G401 (cell line): ENCODE measurements at regions not wholly inside any gene's neighbourhood (a gene's known extent, or its start where the extent isn't known, plus 50 kb on each side); places are given as distances from the start of the nearest gene placed in this dataset.

Experiments used
- DNase-seq: peaks from one replicate; pipeline ENCODE4 v3.0.0-alpha.2; 2015; ENCODE audit warnings: low spot score
- in situ Hi-C: cut with HindIII; loops from 2 replicates; pipeline ENCODE4 v1.10.0; 2016; ENCODE audit warnings: low sequenced_read_pairs, mixed read lengths

DNA sequence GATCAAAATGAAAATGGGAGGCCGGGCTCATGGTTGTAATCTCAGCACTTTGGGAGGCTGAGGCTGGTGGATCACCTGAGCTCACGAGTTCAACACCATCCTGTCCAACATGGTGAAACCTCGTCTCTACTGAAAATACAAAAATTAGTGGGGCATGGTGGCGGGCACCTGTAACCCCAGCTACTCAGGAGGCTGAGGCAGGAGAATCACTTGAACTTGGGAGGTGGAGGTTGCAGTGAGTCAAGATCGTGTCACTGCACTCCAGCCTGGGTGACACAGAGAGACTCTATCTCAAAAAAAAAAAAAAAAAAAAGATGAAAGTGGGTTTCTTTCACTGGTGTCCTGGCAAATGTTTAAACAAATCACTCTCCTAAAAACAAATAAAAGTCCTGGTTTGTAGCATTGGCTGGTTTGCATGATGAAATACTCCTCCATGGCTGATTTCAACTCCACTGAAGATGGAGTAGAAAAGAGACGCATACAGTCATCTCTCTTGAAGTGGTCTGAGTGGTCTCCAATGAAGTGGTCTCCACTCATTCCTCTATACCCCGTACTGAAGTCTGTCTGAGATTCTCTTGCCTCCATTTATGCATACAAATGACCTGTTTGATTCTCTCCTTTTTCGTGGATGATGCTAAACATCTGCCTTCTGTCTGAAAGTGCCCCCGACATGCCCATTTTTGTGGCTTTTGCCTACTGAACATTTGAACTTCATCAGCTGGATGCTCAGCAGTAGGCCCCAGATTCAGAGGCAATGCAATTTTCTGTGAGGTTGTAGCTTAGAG lies 153.0 kb upstream of the FAM20A start:
- in situ Hi-C loops = no loop called here

DNA sequence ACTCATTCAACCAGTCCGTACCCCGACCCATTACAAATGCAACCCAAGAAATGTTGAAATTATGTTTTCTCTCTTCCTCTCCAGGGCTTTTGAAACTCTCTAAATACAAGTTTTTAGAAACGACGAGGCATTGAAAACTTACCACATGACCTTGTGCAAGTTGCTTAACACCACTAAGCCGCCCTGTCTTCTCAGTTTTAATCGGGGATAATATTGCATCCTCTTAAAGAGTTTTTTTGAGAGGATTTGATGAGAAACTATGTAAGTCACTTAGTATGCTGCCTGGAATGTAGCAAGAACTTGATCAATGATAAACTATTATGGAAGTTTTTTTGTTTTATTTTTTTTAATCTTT lies 149.0 kb upstream of the FAM20A start:
- no peak for DNase-seq
- in situ Hi-C loops = no loop called here

More for the DNA sequence above, 153.0 kb upstream of the FAM20A start:
- no peak for DNase-seq

DNA sequence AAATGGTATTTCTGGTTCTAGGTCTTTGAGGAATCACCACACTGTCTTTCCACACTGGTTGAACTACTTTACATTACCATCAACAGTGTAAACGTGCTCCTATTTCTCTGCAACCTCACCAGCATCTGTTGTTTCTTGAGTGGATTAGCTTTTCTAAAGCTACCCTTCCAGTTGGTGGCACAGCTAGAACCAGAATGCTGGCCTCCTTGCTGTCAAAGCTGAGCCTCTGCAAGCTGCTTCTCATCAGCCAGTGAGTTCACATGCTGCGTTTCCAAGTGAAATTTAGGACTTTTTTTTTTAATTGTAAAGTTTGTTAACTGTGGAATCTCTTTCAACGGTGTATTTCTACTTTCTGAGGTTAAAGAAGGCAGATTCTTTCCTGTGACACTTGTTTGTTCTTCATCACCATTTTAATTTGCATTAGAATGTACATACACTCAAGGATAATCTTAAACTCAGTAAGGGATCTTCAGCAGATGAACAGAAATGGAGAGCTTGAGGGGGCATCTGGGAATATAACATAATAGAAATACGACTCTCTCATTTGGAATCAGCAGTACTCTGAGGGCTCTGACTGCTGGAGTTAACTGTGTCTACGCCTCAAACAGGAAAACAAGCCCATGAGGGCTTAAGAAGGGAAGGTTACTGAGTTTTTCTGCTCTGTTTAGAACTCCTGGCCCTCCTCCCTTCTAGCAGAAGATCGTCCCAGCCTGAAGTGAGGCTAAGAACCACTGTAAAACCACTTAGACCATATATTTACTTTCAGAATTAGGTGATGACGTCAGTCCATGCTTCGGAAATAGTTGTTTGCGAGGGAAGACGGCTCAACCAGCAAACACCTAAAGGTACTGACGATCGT lies 148.4 kb upstream of the FAM20A start:
- DNase-seq = no peak
- in situ Hi-C loops = no loop called here

DNA sequence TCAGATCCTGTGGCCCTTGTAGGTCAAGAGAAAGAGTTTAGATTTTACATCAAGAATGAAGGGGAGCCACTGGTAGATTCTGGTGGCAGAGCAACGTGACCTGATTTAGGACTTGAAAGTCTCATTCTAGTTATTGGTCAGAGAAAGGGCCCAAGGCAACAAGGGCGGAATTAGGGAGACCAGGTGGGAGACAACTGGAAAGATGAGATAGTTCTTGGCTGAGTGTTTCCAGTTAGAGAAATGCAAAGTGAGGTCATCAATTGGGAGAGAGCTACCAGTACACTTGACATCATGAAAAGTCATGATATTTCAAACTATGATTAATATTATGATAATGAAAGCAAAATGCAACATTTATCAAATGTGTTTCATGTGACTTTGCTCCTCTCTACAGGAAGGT lies 147.2 kb upstream of the FAM20A start:
- in situ Hi-C loops = no loop called here
- no peak for DNase-seq

DNA sequence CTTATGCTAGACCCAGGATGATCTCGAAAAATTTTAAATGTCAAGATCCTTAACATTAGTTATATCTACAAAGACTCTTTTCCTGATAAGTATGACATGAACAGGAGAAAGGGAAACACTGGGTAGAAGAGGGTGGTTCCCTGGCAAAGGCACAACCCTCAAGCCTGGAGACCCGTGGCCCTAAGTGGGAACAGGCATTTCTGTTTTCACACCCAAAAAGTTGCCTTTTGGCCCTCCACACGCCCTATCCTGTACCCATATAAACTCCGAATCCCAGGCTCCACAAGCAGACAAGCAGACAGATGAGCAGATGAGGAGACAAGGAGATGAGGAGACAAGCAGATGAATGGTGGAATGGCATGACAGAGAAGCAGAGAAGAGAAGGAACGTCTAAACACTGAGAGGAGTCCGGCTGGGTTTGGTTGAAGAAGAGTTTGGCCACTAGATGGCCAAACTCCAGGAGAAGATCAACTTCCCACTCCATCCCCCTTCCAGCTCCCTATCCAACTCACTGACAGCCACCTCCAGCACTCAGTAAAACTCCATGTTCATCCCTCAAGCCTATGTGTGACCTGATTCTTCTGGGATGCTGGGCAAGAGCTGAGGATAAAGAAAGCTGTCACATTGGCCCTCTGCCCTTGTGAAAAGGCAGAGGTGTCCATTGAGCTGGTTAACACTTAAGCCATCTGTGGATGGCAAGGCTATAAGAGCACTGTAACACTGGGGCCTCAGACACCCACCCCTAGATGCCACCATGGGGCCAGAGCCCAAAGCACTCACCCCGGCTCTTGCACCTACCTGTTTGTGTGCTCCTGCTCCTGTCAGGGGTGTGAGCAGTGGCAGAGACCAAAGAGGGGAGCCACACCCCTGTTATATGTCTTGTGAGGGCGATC lies 139.6 kb upstream of the FAM20A start:
- DNase-seq = no peak
- in situ Hi-C loops = no loop called here

DNA sequence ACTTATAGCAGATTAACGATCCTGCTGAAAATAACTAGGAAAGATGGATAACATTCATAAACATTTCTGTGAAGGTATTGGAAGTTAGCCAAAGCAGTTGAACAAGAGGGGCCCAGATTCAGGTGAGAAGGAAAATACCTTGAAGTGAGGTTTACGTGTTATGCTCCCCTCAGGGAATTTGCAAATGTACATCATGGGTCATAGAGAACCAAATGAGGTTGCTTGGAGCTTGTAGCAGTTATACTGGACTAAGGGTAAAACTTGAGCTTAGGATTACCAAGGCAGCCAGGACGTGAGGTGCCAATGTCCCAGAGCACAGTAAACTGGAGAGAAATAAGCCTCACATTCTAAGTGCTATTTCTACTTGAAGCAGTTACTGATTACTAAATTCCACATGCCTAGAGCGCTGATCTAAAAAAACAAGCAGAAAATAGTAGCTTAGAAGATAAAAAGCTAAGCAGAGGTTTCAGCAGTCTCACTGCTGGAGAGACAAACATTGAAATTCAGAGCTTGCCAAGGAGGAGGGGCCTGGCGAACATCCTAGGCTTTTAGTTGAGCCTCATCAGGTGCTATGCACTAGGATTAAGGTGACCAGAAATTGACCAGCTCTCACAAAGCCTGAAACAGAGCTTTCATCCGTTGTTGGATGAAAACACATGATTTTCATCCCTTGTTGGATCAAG lies 136.7 kb upstream of the FAM20A start:
- in situ Hi-C loops = no loop called here
- DNase-seq = no peak

DNA sequence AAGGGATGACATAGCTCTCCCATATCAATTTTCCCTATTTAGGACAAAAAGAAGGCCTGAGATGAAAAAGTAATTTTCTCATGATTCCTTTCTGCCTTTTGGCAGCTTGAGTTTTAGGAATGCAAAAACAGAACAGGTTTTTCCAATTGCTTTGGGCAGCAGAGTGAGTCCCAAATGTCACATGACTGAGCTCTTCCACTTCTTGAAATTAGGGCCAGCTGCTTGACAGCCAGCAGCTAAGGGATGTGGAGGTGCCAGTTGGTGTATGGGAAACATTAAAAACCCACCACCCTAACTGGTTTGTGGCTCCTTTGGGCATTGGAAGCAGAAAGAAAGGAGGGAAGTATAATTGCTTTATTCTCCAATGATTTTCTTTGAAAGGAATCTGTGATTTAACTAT lies 133.8 kb upstream of the FAM20A start:
- no peak for DNase-seq
- in situ Hi-C loops = no loop called here

DNA sequence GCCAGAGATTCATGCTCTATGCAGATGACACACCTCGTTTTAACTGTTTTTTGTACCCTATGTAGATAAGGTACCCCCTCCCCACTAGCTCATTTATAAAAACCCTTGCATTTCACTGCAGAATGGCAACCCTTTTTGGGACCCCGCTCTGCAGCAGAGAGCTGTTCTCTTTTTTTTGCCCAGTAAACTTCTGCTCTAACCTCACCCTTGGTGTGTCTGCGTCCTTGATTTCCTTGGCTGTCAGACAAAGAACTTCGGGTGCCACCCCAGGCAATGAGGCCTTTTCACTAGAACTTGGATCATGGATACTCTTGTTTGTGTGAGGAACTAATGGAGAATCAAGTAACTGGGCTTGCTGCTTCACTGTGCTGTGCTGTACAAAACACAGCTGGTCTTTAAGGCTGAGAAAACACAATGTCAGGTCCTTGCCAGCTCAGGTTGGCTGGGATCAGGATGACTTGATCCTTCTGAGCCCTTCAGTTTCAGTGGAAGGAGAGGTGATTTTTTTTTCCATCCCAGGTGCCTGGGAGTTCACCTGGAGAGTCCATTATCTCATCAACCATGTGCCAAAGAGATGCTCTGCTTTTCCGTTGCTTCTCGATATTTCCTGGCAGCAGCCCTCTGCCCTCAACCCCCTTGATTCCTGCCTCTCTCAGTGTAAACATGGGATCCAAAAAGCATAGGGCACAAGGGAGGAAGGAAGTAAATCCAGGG lies 133.2 kb upstream of the FAM20A start:
- in situ Hi-C loops = no loop called here
- no peak for DNase-seq

DNA sequence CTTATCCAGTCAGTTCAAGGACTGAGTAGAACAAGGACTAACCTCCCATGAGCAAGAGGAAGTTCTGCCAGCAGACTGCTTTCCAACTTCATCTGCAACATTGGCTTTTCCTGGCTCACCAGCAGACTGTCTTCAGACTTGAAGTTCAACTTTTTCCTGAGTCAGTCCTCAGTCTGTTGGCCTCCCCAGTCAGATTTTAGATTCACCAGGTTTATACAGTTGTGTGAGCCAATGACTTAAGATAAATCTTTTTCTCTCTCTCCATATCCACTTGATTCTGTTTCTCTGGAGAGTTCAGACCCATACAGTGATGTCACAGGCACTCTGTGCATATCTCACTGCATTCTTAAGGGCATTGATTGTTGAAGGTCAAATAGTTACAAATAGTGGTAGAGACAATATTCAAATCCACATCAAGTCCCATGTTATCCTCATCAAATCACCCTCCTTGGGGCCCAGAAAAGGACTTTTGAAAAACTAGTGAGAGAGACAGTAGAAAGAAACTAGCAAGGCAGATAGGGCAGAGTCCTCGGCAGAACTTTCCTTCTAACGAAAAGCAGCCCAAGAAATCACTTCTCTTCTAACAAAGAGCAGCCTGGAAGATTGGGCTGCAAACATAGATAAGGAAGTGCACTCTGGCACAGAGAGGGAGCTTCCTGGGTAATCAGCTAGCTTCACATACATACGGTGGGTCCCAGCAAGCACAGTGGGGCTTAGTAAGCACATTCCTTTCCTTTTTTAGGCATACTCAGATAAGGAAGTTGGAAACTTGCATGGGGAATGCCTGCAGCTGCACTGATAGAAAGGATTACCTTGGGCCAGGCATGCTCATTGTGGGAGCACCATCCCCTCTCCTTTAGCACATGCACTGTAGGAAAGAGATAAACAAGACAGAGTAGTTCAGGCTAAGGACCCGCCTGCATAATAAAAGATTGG lies 132.3 kb upstream of the FAM20A start:
- in situ Hi-C loops = no loop called here
- no peak for DNase-seq

DNA sequence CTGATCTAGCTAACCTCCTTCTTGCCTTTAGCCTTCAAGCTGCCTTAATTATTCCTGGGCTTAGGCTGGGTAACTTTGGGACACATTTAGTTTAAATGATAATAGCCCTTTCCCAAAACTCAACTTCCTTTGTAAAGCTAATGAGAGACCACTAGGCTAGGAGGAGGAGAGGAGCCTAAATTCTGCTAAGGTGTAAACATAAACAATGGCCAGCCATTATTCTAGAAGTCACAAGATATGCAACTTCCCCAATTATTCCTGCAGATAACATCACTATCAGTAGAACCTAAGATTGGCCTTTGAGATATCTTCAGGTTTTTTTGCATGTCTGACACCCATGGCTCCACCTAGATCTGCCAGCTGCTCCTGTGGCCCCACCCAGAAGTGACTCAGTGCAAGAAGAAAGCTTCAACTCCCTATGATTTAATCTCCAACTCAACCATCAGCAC lies 131.2 kb upstream of the FAM20A start:
- in situ Hi-C loops = no loop called here
- no peak for DNase-seq

DNA sequence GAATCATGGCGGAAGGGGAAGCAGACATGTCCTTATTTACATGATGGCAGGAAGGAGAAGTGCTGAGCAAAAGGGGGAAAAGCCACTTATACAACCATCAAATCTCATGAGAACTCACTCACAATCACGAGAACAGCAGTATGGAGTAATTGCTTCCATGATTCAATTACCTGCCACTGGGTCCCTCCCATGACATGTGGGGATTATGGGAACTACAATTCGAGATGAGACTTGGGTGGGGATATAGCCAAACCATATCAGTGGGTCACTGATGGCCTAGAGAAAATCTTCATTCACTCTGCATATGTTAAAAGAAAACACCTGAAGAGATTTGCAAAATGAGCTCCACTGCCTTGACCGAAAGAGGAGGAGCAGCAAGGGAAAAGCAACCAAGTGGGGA lies 130.3 kb upstream of the FAM20A start:
- no peak for DNase-seq
- in situ Hi-C loops = no loop called here

DNA sequence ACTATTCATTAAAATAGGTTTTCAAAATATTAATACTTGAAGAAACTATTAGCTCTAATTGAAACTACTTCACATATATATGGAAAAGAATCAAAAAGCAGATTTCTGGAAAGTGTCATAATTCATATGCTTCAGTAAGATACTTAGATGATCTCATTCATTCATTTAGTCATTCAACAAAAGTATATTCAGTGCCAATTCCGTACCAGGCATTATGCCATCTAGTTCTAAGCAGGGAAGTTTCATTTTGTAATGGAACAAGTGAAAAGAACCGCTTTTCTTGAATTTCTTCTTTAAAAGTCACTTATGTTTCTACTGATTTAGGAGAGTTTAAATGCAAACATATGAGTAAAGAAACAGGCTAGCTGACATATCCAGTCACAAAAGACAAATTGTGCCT lies 118.3 kb upstream of the FAM20A start:
- DNase-seq = no peak
- in situ Hi-C loops = no loop called here

DNA sequence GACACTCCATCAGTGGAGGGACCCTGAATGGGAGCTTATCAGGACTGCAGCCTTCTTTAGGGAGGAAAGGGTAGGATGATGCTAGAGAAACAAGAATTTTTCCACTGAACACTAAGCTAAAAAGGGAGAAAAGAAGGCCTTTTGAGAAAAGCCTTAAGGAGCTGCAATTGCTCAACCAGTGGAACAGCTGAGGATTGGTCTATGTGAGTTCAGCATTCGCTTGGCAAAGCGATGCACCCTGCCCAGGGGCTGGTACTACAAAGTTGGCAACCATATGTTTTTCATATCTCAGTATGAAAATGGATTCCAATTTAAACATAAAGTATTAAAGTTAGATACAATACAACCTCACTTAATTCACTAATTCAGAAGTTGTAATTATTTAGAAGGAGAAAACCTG lies 117.8 kb upstream of the FAM20A start:
- in situ Hi-C loops = no loop called here
- DNase-seq = no peak

DNA sequence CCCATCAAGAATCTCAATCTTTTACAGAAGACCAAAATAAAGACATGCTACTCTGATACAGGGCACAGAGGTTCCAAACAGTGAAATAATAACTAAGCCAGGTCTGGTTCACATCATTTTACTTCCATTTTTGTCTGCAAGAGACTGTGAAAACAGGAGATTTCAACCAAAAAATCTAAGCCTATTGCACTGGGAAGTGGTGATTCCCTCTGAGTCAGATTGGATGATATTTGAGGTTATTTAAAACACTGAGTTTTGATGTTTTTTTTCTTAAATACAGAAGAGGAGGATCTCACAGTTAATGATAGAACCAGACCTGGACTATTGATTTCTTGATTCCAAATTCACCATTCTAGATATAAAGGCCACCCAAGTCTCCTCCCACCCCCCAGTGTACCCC lies 117.3 kb upstream of the FAM20A start:
- no peak for DNase-seq
- in situ Hi-C loops = no loop called here

DNA sequence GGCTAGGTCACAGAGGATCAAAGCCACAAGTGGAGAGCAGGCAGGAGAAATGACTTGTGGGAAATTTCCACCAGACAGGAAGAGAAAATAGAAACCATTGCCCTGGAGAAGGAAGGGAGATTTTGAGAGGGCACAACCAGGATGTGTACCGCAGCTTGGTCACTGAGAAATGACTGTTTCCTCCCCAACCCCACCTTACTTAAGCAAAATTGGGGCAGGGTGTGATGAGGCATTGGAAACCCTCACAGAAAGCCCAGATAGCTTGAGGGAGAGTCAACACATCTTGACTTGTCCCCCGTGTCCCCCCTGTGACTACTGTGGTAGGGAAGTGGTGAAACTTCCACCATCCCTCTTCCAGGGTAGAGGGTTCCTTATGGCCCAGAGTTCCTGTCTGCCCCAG lies 113.5 kb upstream of the FAM20A start:
- in situ Hi-C loops = no loop called here

DNA sequence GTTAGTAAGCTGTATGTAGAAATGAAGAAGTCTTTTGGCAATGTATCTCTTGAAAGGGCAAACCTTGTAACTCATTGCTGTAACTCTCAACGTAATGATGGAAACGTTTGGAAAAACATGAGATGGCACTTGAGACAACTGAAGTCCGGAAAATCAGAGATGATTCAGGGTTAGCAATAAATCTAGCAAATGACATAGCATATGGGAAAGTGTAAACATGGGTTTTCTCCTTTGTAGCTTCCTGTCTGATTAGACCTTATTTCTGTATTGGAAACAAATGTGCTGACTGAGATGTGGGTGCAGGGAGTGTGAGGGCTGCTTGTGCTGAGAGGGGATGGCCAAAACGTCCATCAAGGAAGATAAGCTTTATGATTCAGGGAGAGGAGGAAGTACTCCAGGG lies 110.7 kb upstream of the FAM20A start:
- in situ Hi-C loops = no loop called here

More for the DNA sequence above, 113.5 kb upstream of the FAM20A start:
- DNase-seq = no peak

DNA sequence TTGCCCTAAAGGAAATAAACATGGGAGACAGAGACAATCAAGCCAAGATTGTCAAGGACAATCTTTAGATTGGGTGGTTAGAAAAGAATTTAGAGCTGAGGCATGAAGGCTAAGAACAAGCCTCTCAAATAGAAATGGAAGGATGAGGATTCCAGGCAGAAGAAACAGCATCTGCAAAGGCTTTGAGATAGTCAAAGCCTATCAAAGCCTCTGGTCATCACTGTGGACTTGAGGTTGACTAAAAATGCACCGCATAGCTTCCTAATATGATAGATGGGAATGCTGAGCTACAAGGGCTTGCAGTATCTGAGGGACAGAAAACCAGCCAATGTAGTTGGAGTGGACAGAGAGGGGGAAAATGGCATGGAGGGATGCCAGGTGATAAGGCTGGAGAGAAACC lies 109.8 kb upstream of the FAM20A start:
- in situ Hi-C loops = no loop called here
- DNase-seq = no peak

More for the DNA sequence above, 110.7 kb upstream of the FAM20A start:
- DNase-seq = no peak
